ENCODE measurements at regions not wholly inside any gene's neighbourhood (a gene's known extent, or its start where the extent isn't known, plus 50 kb on each side); places are given as distances from the start of the nearest gene placed in this dataset.

GRCh38 chr7:85882335-85882734 lies 695.5 kb upstream of the SEMA3D start:
- TF ChIP-seq CTCF (IDR thresholded peaks at IDR 0.05; ENCODE audit: control extremely low read depth in 1 of 3, insufficient read depth in 1 of 3, low read depth in 1 of 3, low read length in 3 of 3) (no peak), MAX (IDR thresholded peaks at IDR 0.05) (no peak), POLR2A (IDR thresholded peaks at IDR 0.05; ENCODE audit: control extremely low read depth in 1 of 2, low read depth in 2 of 2, low read length in 2 of 2) (no peak), ATF3 (IDR thresholded peaks at IDR 0.05; ENCODE audit: insufficient read depth, low read depth, low read length) (no peak), SIRT6 (IDR thresholded peaks at IDR 0.05; ENCODE audit: low read length) (no peak), CHD1 (IDR thresholded peaks at IDR 0.05; ENCODE audit: low read depth, low read length) (no peak), YY1 (IDR thresholded peaks at IDR 0.05; ENCODE audit: low read depth, low read length) (no peak), SRF (IDR thresholded peaks at IDR 0.05; ENCODE audit: low read depth, low read length) (no peak), JUND (IDR thresholded peaks at IDR 0.05; ENCODE audit: low read length) (no peak), GABPA (IDR thresholded peaks at IDR 0.05; ENCODE audit: borderline replicate concordance, insufficient read depth, low read length) (no peak), MAFK (IDR thresholded peaks at IDR 0.05; ENCODE audit: low read depth, low read length) (no peak)

All from H1 (cell line).